GM19468 (cell line): ENCODE measurements at regions not wholly inside any gene's neighbourhood (a gene's known extent, or its start where the extent isn't known, plus 50 kb on each side); places are given as distances from the start of the nearest gene placed in this dataset.
"Not testable (repeated sequence)": the region's sequence is repeated elsewhere in the genome, so short reads cannot be mapped to it uniquely, and the experiment has no call there.

ENCODE experiments used
- ATAC-seq: cut with Tn5 transposase; IDR thresholded peaks from one replicate; pipeline ENCODE4 v1.9.1; 2021; ENCODE audit warnings: mild to moderate bottlenecking, moderate library complexity, moderate number of reproducible peaks; ENCODE audit not compliant: unreplicated experiment; ENCODE audit errors: extremely low read depth

DNA sequence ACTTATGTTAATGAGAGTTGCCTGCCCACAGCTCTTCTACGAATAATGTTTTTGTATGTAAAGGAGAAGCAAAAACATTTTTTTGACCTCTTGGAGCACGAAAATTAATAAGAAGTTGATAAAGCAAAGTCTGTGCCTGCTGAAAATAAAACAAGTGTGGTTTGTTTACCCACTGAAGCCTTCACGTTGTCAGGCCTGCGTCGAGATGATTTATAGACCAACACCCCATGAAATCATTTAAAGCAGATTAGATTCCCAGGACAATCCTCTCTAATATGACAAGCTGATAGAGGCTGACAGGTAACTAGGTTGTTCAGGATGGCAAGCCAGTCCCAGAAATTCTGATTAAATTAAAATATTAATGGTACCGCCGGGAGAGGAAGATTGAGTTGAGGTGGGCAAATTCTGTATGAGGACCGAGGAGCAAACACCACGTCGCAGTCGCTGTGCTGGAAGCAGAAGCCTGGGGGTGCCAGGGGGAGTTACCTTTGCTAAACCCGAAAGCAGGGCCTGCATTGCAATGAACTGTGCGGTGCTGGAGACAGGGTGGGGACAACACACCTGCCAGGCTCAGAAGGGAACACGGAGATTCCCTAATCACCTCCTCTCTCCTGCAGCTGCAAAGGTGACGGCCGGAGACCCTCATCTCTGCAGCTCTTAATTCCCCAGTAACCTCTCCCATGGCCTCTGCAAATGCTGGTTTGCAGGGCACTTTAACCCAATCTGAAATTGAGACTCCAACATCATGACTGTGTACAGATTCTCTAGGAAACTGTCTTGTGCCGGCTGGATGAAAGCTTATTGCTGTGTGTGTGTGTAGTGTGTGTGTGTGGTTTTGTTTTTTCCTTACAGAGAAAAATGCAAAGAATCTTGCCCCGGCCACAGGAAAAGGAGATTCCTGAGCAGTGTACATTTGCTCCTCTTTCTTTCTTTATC, 2805.9 kb downstream of the RPIA start:
- not testable (repeated sequence) for ATAC-seq

DNA sequence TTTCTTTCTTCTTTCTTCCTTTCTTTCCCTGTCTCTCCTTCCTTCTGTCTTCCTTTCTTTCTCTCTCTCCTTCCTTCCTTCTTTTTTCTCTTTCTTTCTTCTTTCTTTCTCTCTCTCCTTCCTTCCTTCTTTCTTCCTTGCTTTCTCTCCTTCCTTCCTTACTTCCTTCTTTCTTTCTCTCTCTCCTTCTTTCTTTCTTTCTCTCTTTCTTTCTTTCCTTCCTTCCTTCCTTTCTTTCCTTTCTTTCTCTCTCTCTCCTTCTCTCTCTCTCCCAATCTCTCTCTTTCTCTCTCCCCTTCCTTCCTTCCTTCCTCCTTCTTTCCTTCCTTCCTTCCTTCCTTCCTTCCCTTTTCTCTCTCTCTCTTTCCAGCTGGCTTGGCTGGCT, 2806.6 kb downstream of the RPIA start:
- not testable (repeated sequence) for ATAC-seq

DNA sequence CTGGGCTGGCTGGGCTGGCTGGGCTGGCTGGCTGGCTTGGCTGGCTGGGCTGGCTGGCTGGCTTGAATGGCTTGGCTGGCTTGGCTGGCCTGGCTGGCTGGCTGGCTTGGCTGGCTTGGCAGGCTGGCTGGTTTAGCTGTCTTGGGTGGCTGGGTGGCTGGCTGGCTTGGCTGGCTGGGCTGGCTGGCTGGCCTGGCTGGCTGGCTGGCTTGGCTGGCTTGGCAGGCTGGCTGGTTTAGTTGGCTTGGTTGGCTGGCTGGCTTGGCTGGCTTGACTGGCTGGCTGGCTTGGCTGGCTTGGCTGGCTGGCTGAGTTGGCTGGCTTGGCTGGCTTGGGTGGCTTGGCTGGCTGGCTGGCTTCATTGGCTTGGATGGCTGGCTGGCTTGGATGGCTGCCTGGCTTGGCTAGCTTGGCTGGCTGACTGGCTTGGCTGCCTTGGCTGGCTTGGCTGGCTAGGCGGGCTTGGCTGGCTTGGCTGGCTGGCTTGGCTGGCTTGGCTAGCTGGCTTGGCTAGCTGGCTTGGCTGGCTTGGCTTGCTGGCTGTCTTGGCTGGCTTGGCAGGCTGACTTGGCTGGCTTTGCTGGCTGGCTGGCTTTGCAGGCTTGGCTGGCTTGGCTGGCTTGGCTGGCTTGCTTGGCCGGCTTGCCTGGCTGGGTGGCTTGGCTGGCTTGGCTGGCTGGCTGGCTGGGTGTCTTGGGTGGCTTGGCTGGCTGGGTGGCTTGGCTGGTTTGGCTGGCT, 2807.2 kb downstream of the RPIA start:
- ATAC-seq = not testable (repeated sequence)

DNA sequence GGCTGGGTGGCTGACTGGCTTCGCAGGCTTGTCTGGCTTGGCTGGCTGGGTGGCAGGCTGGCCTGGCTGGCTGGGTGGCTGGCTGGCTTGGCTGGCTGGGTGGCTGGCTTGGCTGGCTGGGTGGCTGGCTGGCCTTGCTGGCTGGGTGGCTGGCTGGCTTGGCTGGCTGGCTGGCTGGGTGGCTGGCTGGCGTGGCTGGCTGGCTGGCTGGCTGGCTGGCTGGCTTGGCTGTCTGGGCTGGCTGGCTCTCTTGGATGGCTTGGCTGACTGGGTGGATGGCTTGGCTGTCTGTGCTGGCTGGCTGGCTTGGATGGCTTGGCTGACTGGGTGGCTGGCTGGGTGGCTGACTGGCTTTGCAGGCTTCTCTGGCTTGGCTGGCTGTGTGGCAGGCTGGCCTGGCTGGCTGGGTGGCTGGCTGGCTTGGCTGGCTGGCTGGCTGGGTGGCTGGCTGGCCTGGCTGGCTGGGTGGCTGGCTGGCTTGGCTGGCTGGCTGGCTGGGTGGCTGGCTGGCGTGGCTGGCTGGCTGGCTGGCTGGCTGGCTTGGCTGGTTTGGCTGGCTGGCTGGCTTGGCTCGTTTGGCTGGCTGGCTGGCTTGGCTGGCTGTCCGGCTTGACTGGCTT, 2808.1 kb downstream of the RPIA start:
- not testable (repeated sequence) for ATAC-seq

DNA sequence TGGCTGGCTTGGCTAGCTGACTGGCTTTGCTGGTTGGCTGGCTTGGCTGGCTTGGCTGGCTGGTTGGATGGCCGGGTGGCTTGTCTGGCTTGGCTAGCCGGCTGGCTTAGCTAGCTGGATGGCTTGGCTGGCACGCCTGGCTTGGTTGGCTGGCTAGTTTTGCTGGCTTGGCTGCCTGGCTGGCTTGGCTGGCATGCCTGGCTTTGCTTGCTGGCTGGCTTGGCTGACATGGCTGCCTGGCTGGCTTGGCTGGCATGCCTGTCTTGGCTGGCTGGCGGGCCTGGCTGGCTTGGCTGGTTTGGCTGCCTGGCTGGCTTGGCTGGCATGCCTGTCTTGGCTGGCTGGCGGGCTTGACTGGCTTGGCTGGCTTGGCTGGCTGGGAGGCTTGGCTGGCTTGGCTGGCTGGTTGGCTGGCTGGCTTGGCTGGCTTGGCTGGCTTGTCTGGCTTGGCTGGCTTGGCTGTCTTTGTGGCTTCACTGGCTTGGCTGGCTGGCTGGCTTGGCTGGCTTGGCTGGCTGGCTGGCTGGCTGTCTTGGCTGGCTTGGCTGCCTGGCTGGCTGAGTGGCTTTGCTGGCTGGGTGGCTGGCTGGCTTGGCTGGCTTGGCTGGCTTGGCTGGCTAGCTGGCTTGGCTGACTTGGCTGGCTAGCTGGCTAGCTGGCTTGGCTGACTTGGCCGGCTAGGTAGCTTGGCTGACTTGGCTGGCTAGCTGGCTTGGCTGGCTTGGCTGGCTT, 2808.9 kb downstream of the RPIA start:
- ATAC-seq = not testable (repeated sequence)

DNA sequence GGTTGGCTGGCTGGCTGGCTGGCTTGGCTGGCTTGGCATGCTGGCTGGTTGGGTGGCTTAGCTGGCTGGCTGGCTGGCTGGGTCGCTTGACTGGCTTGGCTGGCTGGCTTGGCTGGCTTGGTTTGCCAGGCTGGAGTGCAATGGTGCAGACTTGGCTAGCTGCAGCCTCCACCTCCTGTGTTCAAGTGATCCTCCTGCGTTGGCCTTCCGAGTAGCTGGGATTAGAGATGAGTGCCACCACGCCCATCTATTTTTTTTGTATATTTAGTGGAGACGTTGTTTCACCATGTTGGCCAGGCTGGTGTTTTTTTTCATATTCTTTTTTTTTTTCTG, 2809.5 kb downstream of the RPIA start:
- ATAC-seq = not testable (repeated sequence)

DNA sequence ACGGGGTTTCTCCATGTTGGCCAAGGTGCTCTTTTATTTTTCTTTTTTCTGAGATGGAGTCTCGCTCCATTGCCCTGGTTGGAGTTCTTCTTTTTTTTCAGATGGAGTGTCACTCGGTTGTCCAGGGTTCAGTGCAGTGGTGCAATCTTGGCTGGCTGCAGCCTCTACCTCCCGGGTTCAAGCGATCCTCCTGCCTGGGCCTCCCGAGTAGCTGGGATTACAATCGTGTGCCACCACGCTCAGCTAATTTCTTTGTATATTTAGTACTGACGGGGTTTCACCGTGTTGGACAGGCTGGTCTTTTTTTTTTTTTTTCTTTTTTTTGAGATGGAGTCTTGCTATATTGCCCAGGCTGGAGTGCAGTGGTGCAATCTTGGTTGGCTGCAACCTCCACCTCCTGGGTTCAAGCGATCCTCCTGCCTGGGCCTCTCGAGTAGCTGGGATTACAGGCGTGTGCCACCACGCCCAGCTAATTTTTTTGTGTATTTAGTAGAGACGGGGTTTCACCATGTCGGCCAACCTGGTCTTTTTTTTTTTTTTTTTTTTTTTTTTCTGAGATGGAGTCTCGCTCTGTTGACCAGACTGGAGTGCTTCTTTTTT, 2810.1 kb downstream of the RPIA start:
- not testable (repeated sequence) for ATAC-seq

DNA sequence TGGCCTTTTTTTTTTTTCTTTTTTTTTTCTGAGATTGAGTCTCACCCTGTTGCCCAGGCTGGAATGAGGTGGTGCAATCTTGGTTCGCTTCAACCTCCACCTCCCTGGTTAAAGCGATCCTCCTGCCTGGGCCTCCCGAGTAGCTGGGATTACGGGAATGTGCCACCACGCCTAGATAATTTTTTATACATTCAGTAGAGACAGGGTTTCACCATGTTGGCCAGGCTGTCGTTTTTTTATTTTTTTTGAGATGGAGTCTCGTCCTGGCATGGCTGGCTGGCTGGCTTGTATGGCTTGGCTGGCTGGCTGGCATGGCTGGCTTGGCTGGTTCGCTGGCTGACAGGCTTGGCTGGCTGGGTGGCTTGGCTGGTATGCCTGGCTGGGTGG, 2812.1 kb downstream of the RPIA start:
- not testable (repeated sequence) for ATAC-seq

DNA sequence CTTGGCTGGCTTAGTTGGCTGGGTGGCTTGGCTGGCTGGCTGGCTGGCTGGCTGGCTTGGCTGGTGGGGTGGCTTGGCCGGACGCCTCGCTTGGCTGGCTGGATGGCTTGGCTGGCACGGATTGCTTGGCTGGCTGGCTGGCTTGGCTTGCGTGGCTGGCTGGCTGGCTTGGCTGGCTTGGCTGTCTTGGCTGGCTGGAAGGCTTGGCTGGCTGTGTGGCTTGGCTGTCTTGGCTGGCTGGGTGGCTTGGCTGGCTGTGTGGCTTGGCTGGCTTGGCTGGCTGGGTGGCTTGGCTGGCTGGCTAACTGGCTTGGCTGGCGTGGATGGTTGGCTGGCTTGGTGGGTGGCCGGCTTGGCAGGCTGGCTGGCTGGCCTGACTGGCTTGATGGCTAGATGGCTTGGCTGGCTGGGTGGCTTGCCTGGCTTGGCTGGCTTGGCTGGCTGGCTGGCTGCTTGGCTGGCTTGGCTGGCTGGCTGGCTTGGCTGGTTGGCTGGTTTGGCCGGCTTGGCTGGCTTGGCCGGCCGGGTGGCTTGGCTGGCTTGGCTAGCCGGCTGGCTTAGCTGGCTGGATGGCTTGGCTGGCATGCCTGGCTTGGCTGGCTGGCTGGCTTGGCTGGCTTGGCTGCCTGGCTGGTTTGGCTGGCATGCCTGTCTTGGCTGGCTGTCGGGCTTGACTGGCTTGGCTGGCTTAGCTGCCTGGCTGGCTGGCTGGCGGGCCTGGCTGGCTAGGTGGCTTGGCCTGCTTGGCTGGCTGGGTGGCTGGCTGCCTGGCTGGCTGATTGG, 2812.7 kb downstream of the RPIA start:
- ATAC-seq = not testable (repeated sequence)

DNA sequence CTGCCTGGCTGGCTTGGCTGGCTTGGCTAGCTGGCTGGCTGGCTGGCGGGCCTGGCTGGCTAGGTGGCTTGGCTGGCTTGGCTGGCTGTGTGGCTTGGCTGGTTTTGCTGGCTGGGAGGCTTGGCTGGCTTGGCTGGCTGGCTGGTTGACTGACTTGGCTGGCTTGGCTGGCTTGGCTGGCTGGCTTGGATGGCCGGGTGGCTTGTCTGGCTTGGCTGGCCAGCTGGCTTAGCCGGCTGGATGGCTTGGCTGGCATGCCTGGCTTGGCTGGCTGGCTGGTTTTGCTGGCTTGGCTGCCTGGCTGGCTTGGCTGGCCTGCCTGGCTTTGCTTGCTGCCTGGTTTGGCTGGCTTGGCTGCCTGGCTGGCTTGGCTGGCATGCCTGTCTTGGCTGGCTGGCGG, 2817.3 kb downstream of the RPIA start:
- ATAC-seq = not testable (repeated sequence)

DNA sequence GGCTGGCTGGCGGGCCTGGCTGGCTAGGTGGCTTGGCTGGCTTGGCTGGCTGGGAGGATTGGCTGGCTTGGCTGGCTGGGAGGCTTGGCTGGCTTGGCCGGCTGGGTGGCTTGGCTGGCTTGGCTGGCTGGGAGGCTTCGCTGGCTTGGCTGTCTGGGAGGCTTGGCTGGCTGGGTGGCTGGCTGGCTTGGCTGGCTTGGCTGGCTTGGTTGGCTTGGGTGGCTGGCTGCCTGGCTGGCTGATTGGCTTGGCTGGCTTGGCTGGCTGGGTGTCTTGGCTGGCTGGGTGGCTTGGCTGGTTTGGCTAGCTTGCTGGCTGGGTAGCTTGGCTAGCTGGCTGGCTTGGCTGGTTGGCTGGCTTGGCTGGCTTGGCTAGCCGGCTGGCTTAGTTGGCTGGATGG, 2817.8 kb downstream of the RPIA start:
- ATAC-seq = not testable (repeated sequence)

DNA sequence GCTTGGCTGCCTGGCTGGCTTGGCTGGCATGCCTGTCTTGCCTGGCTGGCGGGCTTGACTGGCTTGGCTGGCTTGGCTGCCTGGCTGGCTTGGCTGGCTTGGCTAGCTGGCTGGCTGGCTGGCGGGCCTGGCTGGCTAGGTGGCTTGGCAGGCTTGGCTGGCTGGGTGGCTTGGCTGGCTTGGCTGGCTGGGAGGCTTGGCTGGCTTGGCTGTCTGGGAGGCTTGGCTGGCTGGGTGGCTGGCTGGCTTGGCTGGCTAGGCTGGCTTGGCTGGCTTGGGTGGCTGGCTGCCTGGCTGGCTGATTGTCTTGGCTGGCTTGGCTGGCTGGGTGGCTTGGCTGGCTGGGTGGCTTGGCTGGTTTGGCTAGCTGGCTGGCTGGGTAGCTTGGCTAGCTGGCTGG, 2819.7 kb downstream of the RPIA start:
- ATAC-seq = not testable (repeated sequence)

DNA sequence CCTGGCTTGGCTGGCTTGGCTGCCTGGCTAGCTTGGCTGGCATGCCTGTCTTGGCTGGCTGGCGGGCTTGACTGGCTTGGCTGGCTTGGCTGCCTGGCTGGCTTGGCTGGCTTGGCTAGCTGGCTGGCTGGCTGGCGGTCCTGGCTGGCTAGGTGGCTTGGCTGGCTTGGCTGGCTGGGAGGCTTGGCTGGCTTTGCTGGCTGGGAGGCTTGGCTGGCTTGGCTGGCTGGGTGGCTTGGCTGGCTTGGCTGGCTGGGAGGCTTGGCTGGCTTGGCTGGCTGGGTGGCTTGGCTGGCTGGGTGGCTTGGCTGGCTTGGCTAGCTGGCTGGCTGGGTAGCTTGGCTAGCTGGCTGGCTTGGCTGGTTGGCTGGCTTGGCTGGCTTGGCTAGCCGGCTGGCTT, 2824.5 kb downstream of the RPIA start:
- not testable (repeated sequence) for ATAC-seq

DNA sequence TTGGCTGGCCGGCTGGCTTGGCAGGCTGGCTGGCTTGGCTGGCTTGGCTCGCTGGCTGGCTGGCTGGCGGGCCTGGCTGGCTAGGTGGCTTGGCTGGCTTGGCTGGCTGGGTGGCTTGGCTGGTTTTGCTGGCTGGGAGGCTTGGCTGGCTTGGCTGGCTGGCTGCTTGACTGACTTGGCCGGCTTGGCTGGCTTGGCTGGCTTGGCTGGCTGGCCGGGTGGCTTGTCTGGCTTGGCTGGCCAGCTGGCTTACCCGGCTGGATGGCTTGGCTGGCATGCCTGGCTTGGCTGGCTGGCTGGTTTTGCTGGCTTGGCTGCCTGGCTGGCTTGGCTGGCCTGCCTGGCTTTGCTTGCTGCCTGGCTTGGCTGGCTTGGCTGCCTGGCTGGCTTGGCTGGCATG, 2825.2 kb downstream of the RPIA start:
- not testable (repeated sequence) for ATAC-seq

DNA sequence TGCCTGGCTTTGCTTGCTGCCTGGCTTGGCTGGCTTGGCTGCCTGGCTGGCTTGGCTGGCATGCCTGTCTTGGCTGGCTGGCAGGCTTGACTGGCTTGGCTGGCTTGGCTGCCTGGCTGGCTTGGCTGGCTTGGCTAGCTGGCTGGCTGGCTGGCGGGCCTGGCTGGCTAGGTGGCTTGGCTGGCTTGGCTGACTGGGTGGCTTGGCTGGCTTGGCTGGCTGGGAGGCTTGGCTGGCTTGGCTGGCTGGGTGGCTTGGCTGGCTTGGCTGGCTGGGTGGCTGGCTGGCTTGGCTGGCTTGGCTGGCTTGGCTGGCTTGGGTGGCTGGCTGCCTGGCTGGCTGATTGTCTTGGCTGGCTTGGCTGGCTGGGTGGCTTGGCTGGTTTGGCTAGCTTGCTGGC, 2826.4 kb downstream of the RPIA start:
- not testable (repeated sequence) for ATAC-seq

DNA sequence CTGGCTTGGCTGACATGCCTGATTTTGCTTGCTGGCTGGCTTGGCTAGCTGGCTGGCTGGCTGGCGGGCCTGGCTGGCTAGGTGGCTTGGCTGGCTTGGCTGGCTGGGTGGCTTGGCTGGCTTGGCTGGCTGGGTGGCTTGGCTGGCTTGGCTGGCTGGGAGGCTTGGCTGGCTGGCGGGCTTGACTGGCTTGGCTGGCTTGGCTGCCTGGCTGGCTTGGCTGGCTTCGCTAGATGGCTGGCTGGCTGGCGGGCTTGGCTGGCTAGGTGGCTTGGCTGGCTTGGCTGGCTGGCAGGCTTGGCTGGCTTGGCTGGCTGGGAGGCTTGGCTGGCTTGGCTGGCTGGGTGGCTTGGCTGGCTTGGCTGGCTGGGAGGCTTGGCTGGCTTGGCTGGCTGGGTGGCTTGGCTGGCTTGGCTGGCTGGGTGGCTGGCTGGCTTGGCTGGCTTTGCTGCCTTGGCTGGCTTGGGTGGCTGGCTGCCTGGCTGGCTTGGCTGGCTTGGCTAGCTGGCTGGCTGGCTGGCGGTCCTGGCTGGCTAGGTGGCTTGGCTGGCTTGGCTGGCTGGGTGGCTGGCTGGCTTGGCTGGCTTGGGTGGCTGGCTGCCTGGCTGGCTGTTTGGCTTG, 2827.0 kb downstream of the RPIA start:
- ATAC-seq = not testable (repeated sequence)

DNA sequence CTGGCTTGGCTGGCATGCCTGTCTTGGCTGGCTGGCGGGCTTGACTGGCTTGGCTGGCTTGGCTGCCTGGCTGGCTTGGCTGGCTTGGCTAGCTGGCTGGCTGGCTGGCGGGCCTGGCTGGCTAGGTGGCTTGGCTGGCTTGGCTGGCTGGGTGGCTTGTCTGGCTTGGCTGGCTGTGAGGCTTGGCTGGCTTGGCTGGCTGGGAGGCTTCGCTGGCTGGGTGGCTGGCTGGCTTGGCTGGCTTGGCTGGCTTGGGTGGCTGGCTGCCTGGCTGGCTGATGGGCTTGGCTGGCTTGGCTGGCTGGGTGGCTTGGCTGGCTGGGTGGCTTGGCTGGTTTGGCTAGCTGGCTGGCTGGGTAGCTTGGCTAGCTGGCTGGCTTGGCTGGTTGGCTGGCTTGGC, 2827.9 kb downstream of the RPIA start:
- ATAC-seq = not testable (repeated sequence)

DNA sequence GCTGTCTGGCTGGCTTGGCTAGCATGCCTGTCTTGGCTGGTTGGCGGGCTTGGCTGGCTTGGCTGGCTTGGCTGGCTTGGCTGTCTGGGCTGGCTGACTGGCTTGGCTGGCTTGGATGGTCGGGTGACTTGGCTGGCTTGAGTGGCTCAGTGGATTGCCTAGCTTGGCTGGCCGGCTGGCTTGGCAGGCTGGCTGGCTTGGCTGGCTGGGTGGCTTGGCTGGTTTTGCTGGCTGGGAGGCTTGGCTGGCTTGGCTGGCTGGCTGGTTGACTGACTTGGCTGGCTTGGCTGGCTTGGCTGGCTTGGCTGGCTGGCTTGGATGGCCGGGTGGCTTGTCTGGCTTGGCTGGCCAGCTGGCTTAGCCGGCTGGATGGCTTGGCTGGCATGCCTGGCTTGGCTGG, 2828.4 kb downstream of the RPIA start:
- ATAC-seq = not testable (repeated sequence)

DNA sequence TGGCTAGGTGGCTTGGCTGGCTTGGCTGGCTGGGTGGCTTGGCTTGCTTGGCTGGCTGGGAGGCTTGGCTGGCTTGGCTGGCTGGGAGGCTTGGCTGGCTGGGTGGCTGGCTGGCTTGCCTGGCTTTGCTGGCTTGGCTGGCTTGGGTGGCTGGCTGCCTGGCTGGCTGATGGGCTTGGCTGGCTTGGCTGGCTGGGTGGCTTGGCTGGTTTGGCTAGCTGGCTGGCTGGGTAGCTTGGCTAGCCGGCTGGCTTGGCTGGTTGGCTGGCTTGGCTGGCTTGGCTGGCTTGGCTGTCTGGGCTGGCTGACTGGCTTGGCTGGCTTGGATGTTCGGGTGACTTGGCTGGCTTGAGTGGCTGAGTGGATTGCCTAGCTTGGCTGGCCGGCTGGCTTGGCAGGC, 2829.1 kb downstream of the RPIA start:
- ATAC-seq = not testable (repeated sequence)
